Activated naive CD4-positive, alpha-beta T cell treated with anti-CD3 and anti-CD28 coated beads, Interleukin-2, amount 10 ng/mL, durations not matched to agents 7 days and 5 days (primary cell): ENCODE measurements at regions not wholly inside any gene's neighbourhood (a gene's known extent, or its start where the extent isn't known, plus 50 kb on each side); places are given as distances from the start of the nearest gene placed in this dataset.

Experiments
- CTCF ChIA-PET: fragments of 350-600 bp; sonication (Branson Sonifier 250); formaldehyde crosslinking; loops from one replicate; lab custom pipeline; 2021; ENCODE audit warnings: antibody characterized with exemption; lab: Charles Lee
- DNase-seq: peaks from one replicate; pipeline ENCODE4 v3.0.0-alpha.2; 2020
- H3K27ac Mint-ChIP-seq: one replicate; pipeline ENCODE4 v1.8.0; 2021; ENCODE audit warnings: mild to moderate bottlenecking, moderate library complexity, mixed read lengths
- H3K27me3 Mint-ChIP-seq: one replicate; pipeline ENCODE4 v1.8.0; 2021; ENCODE audit warnings: mild to moderate bottlenecking, mixed read lengths
- H3K36me3 Mint-ChIP-seq: one replicate; pipeline ENCODE4 v1.8.0; 2021; ENCODE audit warnings: mixed read lengths
- H3K4me1 Mint-ChIP-seq: one replicate; pipeline ENCODE4 v1.8.0; 2021; ENCODE audit warnings: mixed read lengths
- H3K4me3 Mint-ChIP-seq: one replicate; pipeline ENCODE4 v1.8.0; 2021; ENCODE audit warnings: mild to moderate bottlenecking, moderate library complexity, mixed read lengths
- H3K9me3 Mint-ChIP-seq: one replicate; pipeline ENCODE4 v1.8.0; 2021; ENCODE audit warnings: mixed read lengths

DNA sequence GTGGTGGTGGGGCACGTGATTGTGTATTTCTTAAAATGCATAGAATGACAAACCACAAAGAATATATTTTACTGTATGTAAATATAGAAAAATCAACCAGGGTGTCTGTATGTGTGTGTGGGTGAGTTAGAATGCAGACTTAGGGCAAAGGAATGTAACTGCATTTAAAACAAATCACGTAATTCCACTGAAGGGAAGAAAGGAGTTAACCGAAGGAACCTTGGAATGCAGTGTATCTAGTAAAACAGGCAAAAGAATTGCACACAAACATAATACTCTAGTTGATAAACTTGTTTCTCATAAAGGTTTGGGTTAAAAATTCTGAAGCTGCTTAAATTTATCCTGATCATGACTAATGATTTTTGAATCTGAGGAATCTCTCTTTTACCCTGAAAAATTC is 134.9 kb downstream of the ADRA2A start:
- H3K36me3 Mint-ChIP-seq, result no peaks in the 10 kb centered on the region
- H3K27ac Mint-ChIP-seq, result no peak overlapping the region
- H3K4me1 Mint-ChIP-seq, result no peaks in the 10 kb centered on the region
- no peak overlapping the region for H3K4me3 Mint-ChIP-seq
- no peak for DNase-seq
- H3K9me3 Mint-ChIP-seq, result no peaks in the 10 kb centered on the region
- CTCF ChIA-PET, result no interaction called here
- H3K27me3 Mint-ChIP-seq, result peaks cover 13% of the 10 kb centered on the region

DNA sequence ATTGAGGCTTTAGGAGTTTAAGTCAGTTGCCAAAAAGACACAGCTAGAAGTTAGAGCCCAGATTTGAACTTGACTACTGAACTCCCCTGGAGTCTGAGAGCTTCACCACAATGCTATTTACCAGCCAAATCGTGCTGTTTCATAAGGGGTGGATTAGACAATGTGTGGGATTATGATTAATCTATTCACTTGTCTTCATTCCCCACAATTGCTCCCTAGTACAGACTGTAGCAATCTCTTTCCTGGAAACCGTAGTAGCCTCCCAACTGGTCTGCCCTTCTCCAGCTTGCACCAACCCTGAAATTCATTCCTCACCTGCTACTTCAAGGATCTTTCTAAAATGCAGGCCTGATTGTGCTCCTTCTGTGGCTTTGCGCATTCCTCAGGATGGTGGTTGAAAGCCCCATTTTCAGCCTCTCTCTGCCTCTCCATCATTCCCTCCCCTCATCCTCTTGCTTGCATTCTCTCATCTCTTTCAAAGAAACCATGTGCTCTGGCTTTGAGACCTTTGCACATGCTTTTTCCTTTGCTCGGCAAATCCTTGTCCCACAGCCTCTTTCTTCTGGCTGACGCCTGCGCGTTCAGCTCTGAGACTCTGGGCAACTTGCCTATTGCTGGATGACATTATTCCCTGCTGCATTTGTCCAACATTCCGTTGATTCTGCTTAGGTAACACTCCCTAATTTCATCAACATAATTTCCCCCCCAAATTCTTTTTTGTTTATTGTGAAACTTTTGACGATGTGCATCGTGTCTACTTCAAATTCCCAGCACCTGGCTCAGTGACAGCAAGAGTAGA is 145.1 kb downstream of the ADRA2A start:
- Mint-ChIP-seq H3K27ac (no peak overlapping the region), H3K4me1 (no peaks in the 10 kb centered on the region), H3K4me3 (no peak overlapping the region), H3K36me3 (no peaks in the 10 kb centered on the region), H3K9me3 (no peaks in the 10 kb centered on the region), H3K27me3 (peaks cover 14% of the 10 kb centered on the region)
- DNase-seq, result no peak
- CTCF ChIA-PET, result interaction anchor here (1.1 kb wide), 1 partner anchor 28 kb away, joined by 3 read pairs; no protein-coding TSS in a partner anchor

- Mint-ChIP-seq H3K27ac (no peak overlapping the region), H3K27me3 (peaks cover 14% of the 10 kb centered on the region), H3K4me1 (no peaks in the 10 kb centered on the region), H3K36me3 (no peaks in the 10 kb centered on the region), H3K4me3 (no peak overlapping the region), H3K9me3 (no peaks in the 10 kb centered on the region)
- CTCF ChIA-PET, result interaction anchor here (1.1 kb wide), 1 partner anchor 27 kb away, joined by 3 read pairs; no protein-coding TSS in a partner anchor
- no peak for DNase-seq
Measured at GRCh38 chr10:111222961-111223360, 146.1 kb downstream of the ADRA2A start.

- Mint-ChIP-seq H3K4me1 (no peaks in the 10 kb centered on the region), H3K9me3 (no peaks in the 10 kb centered on the region), H3K27ac (no peak overlapping the region), H3K27me3 (no peaks in the 10 kb centered on the region), H3K36me3 (no peaks in the 10 kb centered on the region), H3K4me3 (no peak overlapping the region)
- DNase-seq, result no peak
- CTCF ChIA-PET, result no interaction called here
Measured at GRCh38 chr10:111231779-111232178, 154.9 kb downstream of the ADRA2A start.

DNA sequence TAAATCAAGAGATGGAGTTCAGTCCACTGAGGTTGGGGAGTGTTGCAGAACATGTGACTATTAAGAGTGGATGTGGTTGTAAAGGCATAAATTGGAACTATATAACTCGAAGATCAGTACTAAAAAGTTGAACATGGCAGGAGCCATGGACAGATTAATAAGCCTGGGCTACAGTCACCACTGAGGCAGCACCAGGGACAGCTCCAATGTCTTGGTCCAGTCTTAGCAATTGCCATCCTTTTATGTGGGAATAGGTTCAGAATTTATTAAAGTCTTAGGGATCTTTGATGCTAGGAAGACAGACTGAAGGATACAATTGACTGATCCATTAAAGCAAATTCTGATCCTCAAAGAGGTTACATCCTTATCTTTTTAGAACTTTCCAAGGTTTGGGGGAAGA is 156.6 kb downstream of the ADRA2A start:
- no peak overlapping the region for H3K4me3 Mint-ChIP-seq
- no peaks in the 10 kb centered on the region for H3K27me3 Mint-ChIP-seq
- DNase-seq, result no peak
- H3K27ac Mint-ChIP-seq, result no peak overlapping the region
- no peaks in the 10 kb centered on the region for H3K9me3 Mint-ChIP-seq
- no peaks in the 10 kb centered on the region for H3K4me1 Mint-ChIP-seq
- H3K36me3 Mint-ChIP-seq, result no peaks in the 10 kb centered on the region
- CTCF ChIA-PET, result no interaction called here

DNA sequence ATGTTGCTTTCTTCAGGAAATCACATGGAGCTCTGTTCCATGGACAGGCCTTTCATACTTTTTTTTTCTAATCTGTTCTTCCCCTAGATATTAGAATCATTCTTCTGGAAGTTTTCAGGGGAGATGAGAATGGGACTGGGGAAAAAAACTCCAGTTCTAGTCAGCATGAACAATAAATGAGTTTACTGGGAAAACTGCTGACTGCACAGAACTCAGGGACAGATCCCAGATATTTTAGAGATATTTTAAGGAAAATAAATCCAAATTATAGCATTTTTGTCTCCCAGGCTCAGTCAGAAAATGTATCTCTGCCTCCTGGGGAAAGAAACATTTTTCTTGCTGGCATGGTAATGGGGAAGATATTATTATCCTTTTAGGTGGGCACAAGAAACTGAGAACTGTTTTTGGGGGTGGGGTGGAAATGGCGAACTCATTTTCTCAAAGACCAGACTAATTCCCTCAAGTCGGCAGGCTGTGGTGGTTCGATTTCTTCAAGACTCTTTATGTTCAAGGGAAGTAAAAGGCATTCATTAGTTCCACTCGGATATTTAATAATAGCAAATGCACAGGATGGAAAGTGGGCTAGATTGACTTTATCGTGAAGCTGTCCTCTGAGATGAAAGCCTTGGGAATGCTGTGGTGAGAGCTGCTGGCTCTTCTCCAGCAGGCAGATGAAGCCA is 157.5 kb downstream of the ADRA2A start:
- H3K27ac Mint-ChIP-seq, result no peak overlapping the region
- no peaks in the 10 kb centered on the region for H3K4me1 Mint-ChIP-seq
- H3K4me3 Mint-ChIP-seq, result no peak overlapping the region
- H3K36me3 Mint-ChIP-seq, result no peaks in the 10 kb centered on the region
- CTCF ChIA-PET, result no interaction called here
- H3K27me3 Mint-ChIP-seq, result no peaks in the 10 kb centered on the region
- DNase-seq, result no peak
- no peaks in the 10 kb centered on the region for H3K9me3 Mint-ChIP-seq

DNA sequence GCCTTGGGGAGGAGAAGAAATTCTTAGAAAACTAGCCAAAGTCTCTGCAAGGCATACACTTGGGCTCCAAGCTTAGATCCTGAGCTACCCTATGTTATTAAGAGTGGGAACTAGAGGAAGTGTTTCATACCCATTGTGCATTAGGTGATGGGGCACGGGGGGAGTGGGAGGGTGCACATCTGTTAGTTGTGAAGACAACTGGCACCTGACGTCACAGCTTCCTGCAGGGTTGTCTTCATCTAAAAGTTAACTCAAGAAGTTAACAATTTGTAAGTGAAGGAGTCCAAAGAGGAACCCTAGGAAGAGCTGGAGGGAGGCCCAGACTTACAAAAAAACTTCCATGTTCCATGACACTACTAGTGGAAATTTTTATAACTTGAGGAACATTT is 158.1 kb downstream of the ADRA2A start:
- no peaks in the 10 kb centered on the region for H3K4me1 Mint-ChIP-seq
- no peak overlapping the region for H3K27ac Mint-ChIP-seq
- H3K9me3 Mint-ChIP-seq, result no peaks in the 10 kb centered on the region
- no peak overlapping the region for H3K4me3 Mint-ChIP-seq
- no peak for DNase-seq
- CTCF ChIA-PET, result no interaction called here
- H3K36me3 Mint-ChIP-seq, result no peaks in the 10 kb centered on the region
- no peaks in the 10 kb centered on the region for H3K27me3 Mint-ChIP-seq

GRCh38 chr10:111240348-111240747 is 163.5 kb downstream of the ADRA2A start:
- no peak for DNase-seq
- Mint-ChIP-seq H3K4me3 (no peak overlapping the region), H3K4me1 (no peaks in the 10 kb centered on the region), H3K27me3 (no peaks in the 10 kb centered on the region), H3K27ac (no peak overlapping the region), H3K9me3 (no peaks in the 10 kb centered on the region), H3K36me3 (no peaks in the 10 kb centered on the region)
- CTCF ChIA-PET, result no interaction called here

DNA sequence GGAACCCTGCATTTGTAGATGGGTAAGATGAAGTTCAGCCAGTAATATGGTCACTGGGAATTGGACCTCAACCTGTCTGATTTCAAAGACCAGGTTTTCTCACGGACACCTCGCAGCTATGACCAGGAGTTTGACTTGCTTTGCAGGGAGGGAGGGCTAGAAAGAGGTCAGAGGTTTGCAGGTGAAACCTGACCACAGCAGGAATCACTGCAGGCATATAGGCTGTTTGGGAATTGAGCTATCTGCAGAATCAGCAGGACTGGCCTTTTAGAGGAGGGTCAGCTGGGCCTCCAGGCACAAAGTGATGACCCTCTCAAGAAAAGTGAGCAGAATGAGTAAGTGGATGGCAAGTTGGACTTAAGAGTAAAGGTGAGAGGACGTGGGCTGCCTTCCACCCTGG is 166.3 kb downstream of the ADRA2A start:
- DNase-seq, result no peak
- CTCF ChIA-PET, result interaction anchor here (0.7 kb wide), 1 partner anchor 30 kb away, joined by 4 read pairs; no protein-coding TSS in a partner anchor
- no peak overlapping the region for H3K4me3 Mint-ChIP-seq
- H3K36me3 Mint-ChIP-seq, result no peaks in the 10 kb centered on the region
- H3K27ac Mint-ChIP-seq, result no peak overlapping the region
- H3K9me3 Mint-ChIP-seq, result no peaks in the 10 kb centered on the region
- no peaks in the 10 kb centered on the region for H3K4me1 Mint-ChIP-seq
- H3K27me3 Mint-ChIP-seq, result peaks cover 4% of the 10 kb centered on the region

- no peak overlapping the region for H3K27ac Mint-ChIP-seq
- H3K4me1 Mint-ChIP-seq, result no peaks in the 10 kb centered on the region
- no peak overlapping the region for H3K4me3 Mint-ChIP-seq
- DNase-seq, result no peak
- H3K9me3 Mint-ChIP-seq, result no peaks in the 10 kb centered on the region
- CTCF ChIA-PET, result no interaction called here
- no peaks in the 10 kb centered on the region for H3K36me3 Mint-ChIP-seq
- peaks cover 4% of the 10 kb centered on the region for H3K27me3 Mint-ChIP-seq
Measured at GRCh38 chr10:111246136-111246535, 169.3 kb downstream of the ADRA2A start.

DNA sequence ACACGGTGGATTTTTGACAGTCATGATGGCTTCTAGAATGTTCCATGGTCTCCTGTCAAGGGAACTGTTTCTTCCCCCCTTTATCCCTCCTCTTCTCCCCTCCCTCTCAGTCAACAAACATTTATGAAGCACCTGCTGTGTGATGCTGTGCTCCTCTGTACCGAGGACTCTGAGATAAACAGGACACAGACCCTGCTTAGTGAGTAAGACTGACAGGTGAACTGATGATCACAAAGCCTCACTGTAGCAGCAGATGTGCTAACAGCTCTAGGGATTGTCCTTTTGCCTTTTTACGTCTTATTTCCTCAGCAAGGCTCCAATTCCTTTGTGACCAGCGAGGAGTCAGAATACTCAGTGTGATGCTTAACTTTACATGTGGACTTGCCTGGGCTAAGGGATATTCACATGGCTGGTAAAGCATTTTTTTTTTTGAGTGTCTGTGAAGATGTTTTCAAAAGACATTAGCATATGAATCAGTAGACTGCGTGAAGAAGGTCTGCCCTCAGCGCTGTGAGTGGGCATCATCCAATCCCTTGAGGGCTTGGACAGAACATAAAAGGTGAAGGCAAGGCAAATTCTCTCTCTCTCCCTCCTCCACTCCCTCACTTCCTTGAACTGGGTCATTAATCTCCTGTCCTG is 170.1 kb downstream of the ADRA2A start:
- Mint-ChIP-seq H3K9me3 (no peaks in the 10 kb centered on the region), H3K27ac (peak overlapping the region; percentile 30), H3K4me3 (no peak overlapping the region), H3K4me1 (no peaks in the 10 kb centered on the region), H3K27me3 (peaks cover 4% of the 10 kb centered on the region), H3K36me3 (no peaks in the 10 kb centered on the region)
- no peak for DNase-seq
- CTCF ChIA-PET, result no interaction called here

DNA sequence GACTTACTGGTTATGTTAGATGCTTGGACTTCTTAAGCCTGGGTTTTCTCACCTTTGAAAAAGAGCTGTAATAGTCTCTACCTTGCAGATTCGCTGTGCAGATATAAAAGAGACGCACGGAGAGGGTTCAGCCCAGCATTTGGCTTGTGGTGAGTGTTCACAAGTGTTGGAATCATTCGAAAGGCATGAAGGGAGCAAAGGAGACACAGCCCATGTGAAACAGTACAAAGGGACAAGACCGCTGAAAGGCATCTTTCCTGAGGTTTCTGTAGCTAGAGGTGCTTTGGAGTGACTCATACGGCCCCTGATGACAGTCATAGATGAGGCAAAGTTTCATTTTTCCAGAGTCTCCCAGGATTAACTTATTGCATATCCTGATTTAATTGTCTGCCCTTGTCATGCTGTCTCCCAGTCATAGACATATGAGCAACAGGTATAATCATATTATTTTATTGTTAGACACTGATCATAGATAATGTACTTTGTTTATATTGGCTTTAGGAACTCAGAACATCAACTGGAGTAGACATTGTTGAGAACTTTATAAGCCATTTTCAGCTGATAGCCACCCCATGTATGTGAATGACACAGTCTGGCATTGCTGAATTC is 171.1 kb downstream of the ADRA2A start:
- no peak for DNase-seq
- no peak overlapping the region for H3K27ac Mint-ChIP-seq
- no peaks in the 10 kb centered on the region for H3K9me3 Mint-ChIP-seq
- no peak overlapping the region for H3K4me3 Mint-ChIP-seq
- no peaks in the 10 kb centered on the region for H3K36me3 Mint-ChIP-seq
- no peaks in the 10 kb centered on the region for H3K4me1 Mint-ChIP-seq
- CTCF ChIA-PET, result no interaction called here
- H3K27me3 Mint-ChIP-seq, result peaks cover 4% of the 10 kb centered on the region

DNA sequence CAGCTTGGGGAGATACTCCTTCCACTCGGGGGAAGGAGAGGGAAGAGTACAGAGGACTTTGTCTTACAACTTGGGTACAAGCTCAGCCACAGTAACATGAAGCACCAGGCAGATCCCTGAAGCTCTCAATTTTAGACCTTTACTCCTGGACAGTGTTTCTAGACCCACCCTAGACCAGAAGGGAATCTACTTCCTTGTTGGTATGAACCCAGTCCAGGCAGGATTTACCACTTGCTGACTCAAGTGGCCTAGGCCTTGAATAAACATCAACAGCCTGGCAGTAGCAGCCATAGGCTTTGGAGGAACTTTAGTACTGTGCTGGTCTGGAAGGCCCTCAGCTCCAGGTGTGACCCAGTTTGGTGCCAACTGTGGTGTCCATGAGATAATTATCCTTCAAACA is 173.1 kb downstream of the ADRA2A start:
- H3K4me1 Mint-ChIP-seq, result no peaks in the 10 kb centered on the region
- H3K27me3 Mint-ChIP-seq, result peaks cover 4% of the 10 kb centered on the region
- DNase-seq, result no peak
- no peaks in the 10 kb centered on the region for H3K36me3 Mint-ChIP-seq
- CTCF ChIA-PET, result interaction anchor here (0.7 kb wide), 1 partner anchor 27 kb away, joined by 3 read pairs; no protein-coding TSS in a partner anchor
- H3K4me3 Mint-ChIP-seq, result no peak overlapping the region
- H3K9me3 Mint-ChIP-seq, result no peaks in the 10 kb centered on the region
- H3K27ac Mint-ChIP-seq, result no peak overlapping the region

DNA sequence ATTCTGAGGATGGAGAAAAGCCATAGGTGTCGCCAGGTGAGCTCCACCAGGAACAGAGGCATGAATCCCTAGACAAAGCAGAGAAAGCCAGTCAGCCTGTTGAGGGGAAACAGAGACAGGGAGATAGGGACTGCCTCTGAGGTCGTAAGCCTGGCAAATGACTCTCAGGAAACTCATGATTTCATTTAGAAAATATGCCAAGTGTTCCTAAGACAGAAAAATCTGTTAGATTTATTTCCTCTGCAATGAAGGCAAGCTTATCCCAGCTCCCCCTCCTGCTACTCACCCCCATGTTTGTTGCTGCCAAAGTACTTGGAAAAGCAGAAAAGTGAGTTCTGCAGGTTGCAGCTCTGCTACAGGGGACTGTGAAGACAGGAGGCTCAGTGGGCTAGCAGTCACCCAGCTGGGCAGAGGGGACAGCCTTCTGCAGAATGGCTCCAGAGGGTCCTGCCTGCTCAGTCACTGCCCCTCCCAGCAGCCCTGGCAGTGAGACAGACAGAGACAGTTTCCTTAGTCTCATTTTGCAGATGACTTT is 184.3 kb downstream of the ADRA2A start:
- Mint-ChIP-seq H3K27ac (no peak overlapping the region), H3K4me1 (no peaks in the 10 kb centered on the region), H3K4me3 (no peak overlapping the region), H3K36me3 (no peaks in the 10 kb centered on the region), H3K9me3 (no peaks in the 10 kb centered on the region), H3K27me3 (no peaks in the 10 kb centered on the region)
- CTCF ChIA-PET, result no interaction called here
- no peak for DNase-seq
